ENCODE measurements at regions not wholly inside any gene's neighbourhood (a gene's known extent, or its start where the extent isn't known, plus 50 kb on each side); places are given as distances from the start of the nearest gene placed in this dataset.

DNA sequence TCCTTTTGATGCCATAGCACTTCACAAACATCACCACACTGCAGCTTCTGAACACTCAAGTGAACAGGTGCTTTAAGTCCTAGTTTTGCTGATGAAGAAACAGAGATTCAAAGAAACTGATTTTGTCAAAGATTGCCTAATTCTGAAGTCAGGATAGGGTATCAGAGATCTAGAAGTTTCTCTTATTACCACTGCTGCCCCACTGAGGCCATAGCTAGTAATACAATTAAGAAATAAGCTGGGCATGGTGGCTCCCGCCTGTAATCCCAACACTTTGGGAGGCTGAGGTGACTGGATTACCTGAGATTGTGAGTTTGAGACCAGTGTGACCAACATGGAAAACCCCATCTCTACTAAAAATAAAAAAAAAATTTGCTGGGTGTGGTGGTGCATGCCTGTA lies 458.3 kb upstream of the SEL1L start:
- TF ChIP-seq, protein P1, sequence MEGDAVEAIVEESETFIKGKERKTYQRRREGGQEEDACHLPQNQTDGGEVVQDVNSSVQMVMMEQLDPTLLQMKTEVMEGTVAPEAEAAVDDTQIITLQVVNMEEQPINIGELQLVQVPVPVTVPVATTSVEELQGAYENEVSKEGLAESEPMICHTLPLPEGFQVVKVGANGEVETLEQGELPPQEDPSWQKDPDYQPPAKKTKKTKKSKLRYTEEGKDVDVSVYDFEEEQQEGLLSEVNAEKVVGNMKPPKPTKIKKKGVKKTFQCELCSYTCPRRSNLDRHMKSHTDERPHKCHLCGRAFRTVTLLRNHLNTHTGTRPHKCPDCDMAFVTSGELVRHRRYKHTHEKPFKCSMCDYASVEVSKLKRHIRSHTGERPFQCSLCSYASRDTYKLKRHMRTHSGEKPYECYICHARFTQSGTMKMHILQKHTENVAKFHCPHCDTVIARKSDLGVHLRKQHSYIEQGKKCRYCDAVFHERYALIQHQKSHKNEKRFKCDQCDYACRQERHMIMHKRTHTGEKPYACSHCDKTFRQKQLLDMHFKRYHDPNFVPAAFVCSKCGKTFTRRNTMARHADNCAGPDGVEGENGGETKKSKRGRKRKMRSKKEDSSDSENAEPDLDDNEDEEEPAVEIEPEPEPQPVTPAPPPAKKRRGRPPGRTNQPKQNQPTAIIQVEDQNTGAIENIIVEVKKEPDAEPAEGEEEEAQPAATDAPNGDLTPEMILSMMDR (IDR thresholded peaks at IDR 0.05; ENCODE audit: poor library complexity, severe bottlenecking): peak; percentile 28
- no peaks in the 10 kb centered on the region for H3K4me1 ChIP-seq (ENCODE audit: insufficient read depth, poor library complexity, severe bottlenecking)
- H3K9me3 ChIP-seq (ENCODE audit: severe bottlenecking): peaks cover 2% of the 10 kb centered on the region
- H3K36me3 ChIP-seq (ENCODE audit: low read depth): no peaks in the 10 kb centered on the region
- H3K27me3 ChIP-seq (ENCODE audit: insufficient read depth, poor library complexity, severe bottlenecking): no peaks in the 10 kb centered on the region
- ATAC-seq (ENCODE audit: low read depth) (no peak), DNase-seq (ENCODE audit: low spot score) (no peak)
- no peak overlapping the region for H3K27ac ChIP-seq (ENCODE audit: poor library complexity, severe bottlenecking)
- H3K4me3 ChIP-seq (ENCODE audit: severe bottlenecking): no peak overlapping the region

DNA sequence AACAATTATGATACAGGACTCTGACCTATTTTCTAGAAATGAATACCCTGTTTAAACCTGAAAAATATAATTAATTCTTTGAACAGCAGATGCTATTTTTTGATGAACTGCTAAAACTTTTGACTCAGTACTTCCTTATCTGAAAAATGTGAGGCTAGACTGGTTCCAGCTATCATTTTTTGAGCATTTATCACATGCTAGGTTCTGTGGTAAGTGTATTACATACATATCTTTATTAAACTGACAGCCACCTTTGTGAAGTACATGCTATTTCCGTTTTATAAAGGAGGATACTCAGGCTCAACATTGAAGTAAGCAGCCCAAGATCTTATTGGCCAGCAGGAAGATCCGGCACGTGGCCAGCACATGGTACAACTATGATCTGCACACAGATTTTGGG lies 459.8 kb upstream of the SEL1L start:
- ATAC-seq (ENCODE audit: low read depth) (no peak), DNase-seq (ENCODE audit: low spot score) (no peak)
- TF ChIP-seq, protein P1 (IDR thresholded peaks at IDR 0.05; ENCODE audit: poor library complexity, severe bottlenecking): no peak
- Histone ChIP-seq H3K4me3 (ENCODE audit: severe bottlenecking) (no peak overlapping the region), H3K4me1 (ENCODE audit: insufficient read depth, poor library complexity, severe bottlenecking) (no peaks in the 10 kb centered on the region), H3K27me3 (ENCODE audit: insufficient read depth, poor library complexity, severe bottlenecking) (no peaks in the 10 kb centered on the region), H3K36me3 (ENCODE audit: low read depth) (no peaks in the 10 kb centered on the region), H3K27ac (ENCODE audit: poor library complexity, severe bottlenecking) (no peak overlapping the region), H3K9me3 (ENCODE audit: severe bottlenecking) (peaks cover 3% of the 10 kb centered on the region)

DNA sequence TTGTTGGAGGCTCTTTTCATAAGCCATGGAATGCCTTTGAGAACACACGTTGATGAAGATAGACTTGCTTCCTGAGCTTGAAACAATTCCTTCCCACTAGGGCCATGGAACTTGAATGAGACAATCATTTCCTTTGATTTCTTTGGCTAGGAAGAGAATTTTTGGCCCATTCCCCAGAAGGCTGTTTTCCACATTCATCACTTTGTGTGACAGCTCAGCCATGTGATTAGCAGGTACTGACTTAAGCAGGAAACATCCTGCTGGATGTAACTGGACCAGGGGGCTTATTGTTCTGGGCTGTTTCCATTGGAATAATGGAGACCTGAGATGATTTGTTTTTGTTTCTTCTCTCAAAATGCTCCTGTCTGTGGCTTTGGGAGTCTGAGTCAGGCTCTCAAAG lies 469.8 kb upstream of the SEL1L start:
- no peaks in the 10 kb centered on the region for H3K4me1 ChIP-seq (ENCODE audit: insufficient read depth, poor library complexity, severe bottlenecking)
- TF ChIP-seq, protein P1 (IDR thresholded peaks at IDR 0.05; ENCODE audit: poor library complexity, severe bottlenecking): no peak
- H3K9me3 ChIP-seq (ENCODE audit: severe bottlenecking): peaks cover 3% of the 10 kb centered on the region
- DNase-seq (ENCODE audit: low spot score) (no peak), ATAC-seq (ENCODE audit: low read depth) (no peak)
- no peaks in the 10 kb centered on the region for H3K36me3 ChIP-seq (ENCODE audit: low read depth)
- H3K27me3 ChIP-seq (ENCODE audit: insufficient read depth, poor library complexity, severe bottlenecking): no peaks in the 10 kb centered on the region
- no peak overlapping the region for H3K4me3 ChIP-seq (ENCODE audit: severe bottlenecking)
- H3K27ac ChIP-seq (ENCODE audit: poor library complexity, severe bottlenecking): no peak overlapping the region

DNA sequence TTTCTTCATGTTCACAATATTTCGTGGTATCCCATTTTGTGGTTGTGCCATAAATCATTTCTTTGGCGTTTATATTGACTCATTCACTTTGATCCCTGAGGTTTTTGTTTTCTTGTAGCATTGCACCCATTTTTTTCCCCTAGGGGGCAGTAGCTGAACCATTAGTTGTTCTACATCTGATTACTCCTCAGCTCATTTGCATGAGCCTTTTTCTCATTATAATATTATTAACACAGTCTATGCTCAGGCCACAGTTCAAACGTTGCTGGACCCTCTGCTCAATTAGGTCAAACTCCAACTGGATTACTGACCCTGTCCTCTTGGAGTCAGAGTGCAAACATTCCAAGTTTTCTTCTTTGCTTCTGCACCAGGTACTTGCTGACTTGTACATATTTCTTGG lies 475.4 kb upstream of the SEL1L start:
- Histone ChIP-seq H3K4me1 (ENCODE audit: insufficient read depth, poor library complexity, severe bottlenecking) (no peaks in the 10 kb centered on the region), H3K9me3 (ENCODE audit: severe bottlenecking) (peaks cover 2% of the 10 kb centered on the region), H3K27me3 (ENCODE audit: insufficient read depth, poor library complexity, severe bottlenecking) (no peaks in the 10 kb centered on the region), H3K36me3 (ENCODE audit: low read depth) (no peaks in the 10 kb centered on the region), H3K4me3 (ENCODE audit: severe bottlenecking) (no peak overlapping the region), H3K27ac (ENCODE audit: poor library complexity, severe bottlenecking) (no peak overlapping the region)
- TF ChIP-seq, protein P1 (IDR thresholded peaks at IDR 0.05; ENCODE audit: poor library complexity, severe bottlenecking): peak; percentile 40
- no peak for DNase-seq (ENCODE audit: low spot score)
- no peak for ATAC-seq (ENCODE audit: low read depth)

DNA sequence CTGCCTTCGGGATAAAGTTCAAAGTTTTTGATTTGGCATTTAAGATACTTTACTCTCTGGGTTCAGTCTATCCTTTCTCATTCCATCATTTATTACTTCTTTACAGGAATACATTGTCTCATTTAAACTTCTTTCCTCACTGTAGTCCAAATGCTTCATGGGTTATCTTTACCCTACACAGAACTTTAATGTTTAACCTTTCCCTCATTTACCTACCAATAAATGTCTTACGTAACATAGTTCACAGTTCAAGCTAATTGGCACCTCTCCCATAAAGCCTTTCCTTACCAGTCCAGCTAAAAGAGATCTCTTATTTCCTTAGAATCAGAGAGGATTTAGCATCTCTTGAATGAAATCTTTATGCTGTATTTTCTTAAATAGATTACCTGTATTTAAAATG lies 476.3 kb upstream of the SEL1L start:
- DNase-seq (ENCODE audit: low spot score): no peak
- Histone ChIP-seq H3K4me1 (ENCODE audit: insufficient read depth, poor library complexity, severe bottlenecking) (no peaks in the 10 kb centered on the region), H3K27ac (ENCODE audit: poor library complexity, severe bottlenecking) (no peak overlapping the region), H3K9me3 (ENCODE audit: severe bottlenecking) (peaks cover 2% of the 10 kb centered on the region), H3K36me3 (ENCODE audit: low read depth) (no peaks in the 10 kb centered on the region), H3K27me3 (ENCODE audit: insufficient read depth, poor library complexity, severe bottlenecking) (no peaks in the 10 kb centered on the region), H3K4me3 (ENCODE audit: severe bottlenecking) (no peak overlapping the region)
- no peak for ATAC-seq (ENCODE audit: low read depth)
- TF ChIP-seq, protein P1 (IDR thresholded peaks at IDR 0.05; ENCODE audit: poor library complexity, severe bottlenecking): no peak

Measured in RWPE2 (cell line).